Panc1 (cell line): ENCODE measurements at regions not wholly inside any gene's neighbourhood (a gene's known extent, or its start where the extent isn't known, plus 50 kb on each side); places are given as distances from the start of the nearest gene placed in this dataset.

ENCODE experiments used
- ATAC-seq: fragments of 200-7000 bp; cut with Tn5 transposase; 2 replicates; pipeline ENCODE4 v1.9.1; 2020; ENCODE audit warnings: mild to moderate bottlenecking, moderate library complexity
- BruUV-seq: library from RNA; stranded (reverse); fragments of 400-500 nt; replicated peaks from 2 replicates; lab custom pipeline; 2021; lab: Mats Ljungman, UMichigan
- CTCF ChIA-PET: fragments of 300-600 bp; sonication (Branson Sonifier 250); formaldehyde crosslinking; loops from one replicate; lab custom pipeline; 2022; ENCODE audit warnings: antibody characterized with exemption; lab: Charles Lee
- POLR2A ChIA-PET: fragments of 300-600 bp; sonication (Branson Sonifier 250); formaldehyde crosslinking; loops from one replicate; lab custom pipeline; 2022; ENCODE audit warnings: antibody characterized with exemption; lab: Charles Lee
- DNase-seq: peaks from one replicate; pipeline ENCODE4 v3.0.0-alpha.2; 2010; ENCODE audit warnings: low read depth, low spot score
- H3K27ac ChIP-seq: 2 replicates; pipeline ENCODE4 v1.5.1; 2011; ENCODE audit warnings: mild to moderate bottlenecking, low read length, inconsistent platforms
- H3K27me3 ChIP-seq: fragments of 200-500 bp; sonication (Bioruptor generic); 2 replicates; pipeline ENCODE4 v1.6.0; 2014; ENCODE audit warnings: low read length, inconsistent platforms; ENCODE audit not compliant: control insufficient read depth, insufficient read depth
- H3K36me3 ChIP-seq: fragments of 200-500 bp; sonication (Bioruptor generic); 2 replicates; pipeline ENCODE4 v1.5.1; 2014; ENCODE audit warnings: inconsistent platforms, mild to moderate bottlenecking, low read length, moderate library complexity; ENCODE audit not compliant: control insufficient read depth, insufficient read depth
- H3K4me1 ChIP-seq: 2 replicates; pipeline ENCODE4 v1.5.1; 2011; ENCODE audit warnings: inconsistent platforms, mild to moderate bottlenecking, low read length, moderate library complexity; ENCODE audit not compliant: control insufficient read depth, insufficient read depth
- H3K4me3 ChIP-seq, 2 experiments: 2 replicates each; pipeline ENCODE4 v1.5.1; 2011 to 2012; ENCODE audit warnings: low read depth in 2 of 2, low read length in 2 of 2, mild to moderate bottlenecking in 2 of 2, inconsistent platforms in 1 of 2, moderate library complexity in 1 of 2
- H3K9me3 ChIP-seq: fragments of 200-500 bp; sonication (Bioruptor generic); 2 replicates; pipeline ENCODE4 v1.5.1; 2014; ENCODE audit warnings: low read depth, mild to moderate bottlenecking, inconsistent platforms, low read length, moderate library complexity; ENCODE audit not compliant: control insufficient read depth, insufficient read depth
- POLR2AphosphoS5 ChIP-seq: IDR thresholded peaks from 2 replicates; pipeline ENCODE4 v1.6.1; 2012; ENCODE audit warnings: mild to moderate bottlenecking, low read depth, low read length, moderate library complexity
- SIN3A ChIP-seq: IDR thresholded peaks from 2 replicates; pipeline ENCODE4 v1.6.1; 2012; ENCODE audit warnings: low read depth, mild to moderate bottlenecking, low read length, moderate library complexity, borderline replicate concordance; ENCODE audit not compliant: insufficient read depth
- TCF7L2 ChIP-seq: IDR thresholded peaks from 2 replicates; pipeline ENCODE4 v1.6.1; 2011; ENCODE audit warnings: mild to moderate bottlenecking, low read depth, low read length, inconsistent platforms
- in situ Hi-C: cut with HindIII; loops from 2 replicates; pipeline ENCODE4 v1.10.0; 2016; ENCODE audit warnings: low sequenced_read_pairs, low pct_unique_long_range_greater_than_20kb
- intact Hi-C: fragments of 100-400 bp; cut with micrococcal nuclease; formaldehyde crosslinking; loops from one replicate; pipeline ENCODE4 v1.10.0; 2022; ENCODE audit not compliant: unreplicated experiment
- TF ChIP-seq, protein P1 (sequence below): fragments of 450-650 bp; IDR thresholded peaks from 2 replicates; pipeline ENCODE4 v1.5.1; 2017; ENCODE audit warnings: mild to moderate bottlenecking
- TF ChIP-seq, protein P2 (sequence below), 2 experiments: IDR thresholded peaks; 2 replicates each; pipeline ENCODE4 v1.6.1; 2011 to 2012; ENCODE audit warnings: low read depth in 2 of 2, control low read depth in 1 of 2, low read length in 1 of 2, mild to moderate bottlenecking in 1 of 2, moderate library complexity in 1 of 2; ENCODE audit not compliant: insufficient read depth in 1 of 2

DNA sequence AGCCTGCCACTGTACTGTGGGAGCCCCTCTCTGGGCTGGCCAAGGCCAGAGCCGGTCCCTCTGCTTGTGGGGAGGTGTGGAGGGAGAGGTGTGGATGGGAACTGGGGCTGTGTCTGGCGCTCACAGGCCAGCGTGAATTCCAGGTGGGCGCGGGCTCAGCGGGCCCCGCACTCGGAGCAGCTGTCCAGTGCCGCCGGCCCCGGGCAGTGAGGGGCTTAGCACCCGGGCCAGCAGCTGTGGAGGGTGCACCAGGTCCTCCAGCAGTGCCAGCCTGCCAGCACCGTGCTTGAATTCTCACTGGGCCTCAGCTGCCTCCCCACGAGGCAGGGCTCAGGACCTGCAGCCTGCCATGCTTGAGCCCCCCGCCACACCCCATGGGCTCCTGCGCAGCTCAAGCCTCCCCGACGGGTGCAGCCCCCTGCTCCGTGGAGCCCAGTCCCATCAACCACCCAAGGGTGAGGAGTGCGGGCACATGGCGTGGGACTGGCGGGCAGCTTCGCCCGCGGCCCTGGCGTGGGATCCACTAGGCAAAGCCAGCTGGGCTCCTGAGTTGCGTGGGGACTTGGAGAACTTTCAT lies 69.5 kb upstream of the ABCA12 start:
- TF ChIP-seq, protein P1, sequence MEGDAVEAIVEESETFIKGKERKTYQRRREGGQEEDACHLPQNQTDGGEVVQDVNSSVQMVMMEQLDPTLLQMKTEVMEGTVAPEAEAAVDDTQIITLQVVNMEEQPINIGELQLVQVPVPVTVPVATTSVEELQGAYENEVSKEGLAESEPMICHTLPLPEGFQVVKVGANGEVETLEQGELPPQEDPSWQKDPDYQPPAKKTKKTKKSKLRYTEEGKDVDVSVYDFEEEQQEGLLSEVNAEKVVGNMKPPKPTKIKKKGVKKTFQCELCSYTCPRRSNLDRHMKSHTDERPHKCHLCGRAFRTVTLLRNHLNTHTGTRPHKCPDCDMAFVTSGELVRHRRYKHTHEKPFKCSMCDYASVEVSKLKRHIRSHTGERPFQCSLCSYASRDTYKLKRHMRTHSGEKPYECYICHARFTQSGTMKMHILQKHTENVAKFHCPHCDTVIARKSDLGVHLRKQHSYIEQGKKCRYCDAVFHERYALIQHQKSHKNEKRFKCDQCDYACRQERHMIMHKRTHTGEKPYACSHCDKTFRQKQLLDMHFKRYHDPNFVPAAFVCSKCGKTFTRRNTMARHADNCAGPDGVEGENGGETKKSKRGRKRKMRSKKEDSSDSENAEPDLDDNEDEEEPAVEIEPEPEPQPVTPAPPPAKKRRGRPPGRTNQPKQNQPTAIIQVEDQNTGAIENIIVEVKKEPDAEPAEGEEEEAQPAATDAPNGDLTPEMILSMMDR: no peak
- Histone ChIP-seq H3K36me3 (no peaks in the 10 kb centered on the region), H3K9me3 (peaks cover 7% of the 10 kb centered on the region; the same call in 1 of the 2 replicates), H3K27ac (no peak overlapping the region), H3K4me1 (no peaks in the 10 kb centered on the region), H3K4me3 (no peak overlapping the region), H3K27me3 (no peaks in the 10 kb centered on the region)
- DNase-seq (no peak), ATAC-seq (no peak)
- in situ Hi-C loops (no loop called here), intact Hi-C loops (no loop called here)
- ChIA-PET POLR2A (no interaction called here), CTCF (no interaction called here)
- BruUV-seq: no TSS peak

DNA sequence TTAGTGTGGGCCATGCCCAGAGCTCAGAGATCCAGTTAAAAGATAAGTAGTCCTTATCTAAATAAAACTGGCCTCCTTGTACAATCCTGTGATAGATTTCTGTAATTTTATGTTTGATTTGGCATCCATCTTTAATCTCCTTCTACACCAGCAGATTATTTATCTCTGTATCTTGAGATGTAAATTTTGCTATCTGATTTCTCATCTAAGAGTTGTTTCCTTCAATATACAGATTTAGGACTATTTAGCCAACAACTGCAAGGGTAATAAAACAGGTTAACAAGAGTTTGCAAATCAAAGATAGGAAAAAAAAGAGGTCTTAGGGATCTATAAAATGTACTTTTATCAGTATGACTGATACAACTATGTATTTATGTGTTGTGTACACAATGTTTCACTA lies 68.6 kb upstream of the ABCA12 start:
- intact Hi-C loops: no loop called here
- no peaks in the 10 kb centered on the region for H3K4me1 ChIP-seq
- peaks cover 7% of the 10 kb centered on the region; the same call in 1 of the 2 replicates for H3K9me3 ChIP-seq
- H3K27ac ChIP-seq: no peak overlapping the region
- in situ Hi-C loops: no loop called here
- ChIA-PET CTCF (no interaction called here), POLR2A (no interaction called here)
- ATAC-seq (no peak), DNase-seq (no peak)
- BruUV-seq: no TSS peak
- no peak for TF ChIP-seq SIN3A
- TF ChIP-seq, protein P1: no peak
- TF ChIP-seq TCF7L2: no peak
- no peak for TF ChIP-seq POLR2AphosphoS5
- H3K4me3 ChIP-seq: no peak overlapping the region
- H3K36me3 ChIP-seq: no peaks in the 10 kb centered on the region
- no peaks in the 10 kb centered on the region for H3K27me3 ChIP-seq

DNA sequence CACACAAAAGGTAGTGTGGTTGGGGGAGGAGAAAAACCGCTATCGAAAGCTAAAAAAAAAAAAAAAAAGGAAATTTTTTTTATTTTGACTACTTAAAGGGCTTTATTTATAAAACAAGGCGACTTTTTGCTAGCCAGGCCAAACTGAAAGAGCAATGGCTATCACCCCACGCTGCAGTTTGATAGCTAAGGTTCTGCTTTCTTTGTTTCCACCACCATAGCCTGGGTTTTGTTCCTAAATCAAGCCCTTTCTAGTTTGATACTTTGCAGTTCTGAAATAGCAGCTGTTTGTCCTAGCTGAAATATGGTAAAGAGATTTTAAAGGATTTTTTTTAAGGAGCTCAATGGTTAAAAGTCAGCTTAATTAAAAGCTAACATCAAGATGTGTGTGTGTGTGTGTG lies 67.4 kb upstream of the ABCA12 start:
- Histone ChIP-seq H3K27ac (no peak overlapping the region), H3K36me3 (no peaks in the 10 kb centered on the region), H3K4me3 (no peak overlapping the region), H3K27me3 (no peaks in the 10 kb centered on the region), H3K4me1 (no peaks in the 10 kb centered on the region), H3K9me3 (peaks cover 5% of the 10 kb centered on the region; the same call in 1 of the 2 replicates)
- ATAC-seq (no peak), DNase-seq (no peak)
- ChIA-PET CTCF (no interaction called here), POLR2A (interaction anchor here (0.7 kb wide), 1 partner anchor 135 kb away, joined by 4 read pairs; no protein-coding TSS in a partner anchor)
- no TSS peak for BruUV-seq
- TF ChIP-seq TCF7L2 (no peak), SIN3A (no peak), POLR2AphosphoS5 (no peak)
- TF ChIP-seq, protein P1: no peak
- TF ChIP-seq, protein P2, sequence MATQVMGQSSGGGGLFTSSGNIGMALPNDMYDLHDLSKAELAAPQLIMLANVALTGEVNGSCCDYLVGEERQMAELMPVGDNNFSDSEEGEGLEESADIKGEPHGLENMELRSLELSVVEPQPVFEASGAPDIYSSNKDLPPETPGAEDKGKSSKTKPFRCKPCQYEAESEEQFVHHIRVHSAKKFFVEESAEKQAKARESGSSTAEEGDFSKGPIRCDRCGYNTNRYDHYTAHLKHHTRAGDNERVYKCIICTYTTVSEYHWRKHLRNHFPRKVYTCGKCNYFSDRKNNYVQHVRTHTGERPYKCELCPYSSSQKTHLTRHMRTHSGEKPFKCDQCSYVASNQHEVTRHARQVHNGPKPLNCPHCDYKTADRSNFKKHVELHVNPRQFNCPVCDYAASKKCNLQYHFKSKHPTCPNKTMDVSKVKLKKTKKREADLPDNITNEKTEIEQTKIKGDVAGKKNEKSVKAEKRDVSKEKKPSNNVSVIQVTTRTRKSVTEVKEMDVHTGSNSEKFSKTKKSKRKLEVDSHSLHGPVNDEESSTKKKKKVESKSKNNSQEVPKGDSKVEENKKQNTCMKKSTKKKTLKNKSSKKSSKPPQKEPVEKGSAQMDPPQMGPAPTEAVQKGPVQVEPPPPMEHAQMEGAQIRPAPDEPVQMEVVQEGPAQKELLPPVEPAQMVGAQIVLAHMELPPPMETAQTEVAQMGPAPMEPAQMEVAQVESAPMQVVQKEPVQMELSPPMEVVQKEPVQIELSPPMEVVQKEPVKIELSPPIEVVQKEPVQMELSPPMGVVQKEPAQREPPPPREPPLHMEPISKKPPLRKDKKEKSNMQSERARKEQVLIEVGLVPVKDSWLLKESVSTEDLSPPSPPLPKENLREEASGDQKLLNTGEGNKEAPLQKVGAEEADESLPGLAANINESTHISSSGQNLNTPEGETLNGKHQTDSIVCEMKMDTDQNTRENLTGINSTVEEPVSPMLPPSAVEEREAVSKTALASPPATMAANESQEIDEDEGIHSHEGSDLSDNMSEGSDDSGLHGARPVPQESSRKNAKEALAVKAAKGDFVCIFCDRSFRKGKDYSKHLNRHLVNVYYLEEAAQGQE (IDR thresholded peaks at IDR 0.05; ENCODE audit: insufficient read depth in 1 of 2, low read depth in 2 of 2, low read length in 1 of 2): no peak
- in situ Hi-C loops (no loop called here), intact Hi-C loops (no loop called here)
